H1 (cell line): ENCODE measurements at regions not wholly inside any gene's neighbourhood (a gene's known extent, or its start where the extent isn't known, plus 50 kb on each side); places are given as distances from the start of the nearest gene placed in this dataset.

Source experiments
- CTCF ChIA-PET: fragments of 300-600 bp; sonication (Branson Sonifier 250); formaldehyde crosslinking; loops from one replicate; lab custom pipeline; 2021; ENCODE audit not compliant: partially characterized antibody; lab: Charles Lee
- POLR2A ChIA-PET: fragments of 300-600 bp; sonication (Branson Sonifier 250); formaldehyde crosslinking; loops from one replicate; lab custom pipeline; 2021; ENCODE audit warnings: inconsistent platforms; ENCODE audit not compliant: partially characterized antibody; lab: Charles Lee
- DNase-seq, 2 experiments: peaks; one replicate each; pipeline versions ENCODE4 v3.0.0 to v3.0.0-alpha.2; 2010 to 2022; ENCODE audit warnings: low spot score in 2 of 2, low read depth in 1 of 2, mixed read lengths in 1 of 2
- FAIRE-seq: peaks from 2 replicates; lab custom pipeline; 2011; peaks lifted over from hg19 to GRCh38; lab: Jason Lieb, UNC
- H2AFZ ChIP-seq: 2 replicates; pipeline ENCODE4 v1.8.1; 2012; ENCODE audit warnings: low read length, inconsistent platforms
- H2AK5ac ChIP-seq: 2 replicates; pipeline ENCODE4 v1.6.1; 2013; ENCODE audit warnings: low read depth, low read length
- H2BK120ac ChIP-seq: replicated peaks from 2 replicates; pipeline ENCODE3; 2013; ENCODE audit warnings: low read depth, low read length, inconsistent platforms
- H2BK12ac ChIP-seq: 2 replicates; pipeline ENCODE4 v1.6.1; 2013; ENCODE audit warnings: low read depth, low read length
- H2BK15ac ChIP-seq: 2 replicates; pipeline ENCODE4 v1.6.1; 2013; ENCODE audit warnings: low read length
- H2BK20ac ChIP-seq: 2 replicates; pipeline ENCODE4 v1.6.1; 2013; ENCODE audit warnings: low read length
- H2BK5ac ChIP-seq: 2 replicates; pipeline ENCODE4 v1.6.1; 2013; ENCODE audit warnings: low read depth, low read length
- H3K14ac ChIP-seq: 2 replicates; pipeline ENCODE4 v1.6.1; 2013; ENCODE audit warnings: inconsistent platforms; ENCODE audit not compliant: insufficient read length
- H3K18ac ChIP-seq: 2 replicates; pipeline ENCODE4 v1.6.1; 2013; ENCODE audit warnings: low read length; ENCODE audit errors: extremely low read depth
- H3K23ac ChIP-seq: 2 replicates; pipeline ENCODE4 v1.6.1; 2013; ENCODE audit warnings: inconsistent platforms; ENCODE audit not compliant: insufficient read length
- H3K23me2 ChIP-seq: 2 replicates; pipeline ENCODE4 v1.6.1; 2013; ENCODE audit warnings: low read depth, low read length
- H3K27ac ChIP-seq: 2 replicates; pipeline ENCODE4 v1.6.1; 2011; ENCODE audit warnings: low read depth, low read length, inconsistent platforms
- H3K27me3 ChIP-seq, 4 experiments: replicated peaks in 1 of 4; 1 replicate in 1 of 4; 2 replicates in 3 of 4; pipeline versions ENCODE4 v1.6.1 to v1.8.1; 2011 to 2013; ENCODE audit warnings: low read length in 3 of 4, mild to moderate bottlenecking in 3 of 4, inconsistent platforms in 2 of 4, mixed read lengths in 2 of 4, moderate library complexity in 1 of 4; ENCODE audit not compliant: control insufficient read depth in 3 of 4, insufficient read depth in 3 of 4; ENCODE audit errors: extremely low read depth in 1 of 4
- H3K36me3 ChIP-seq, 4 experiments: 2 replicates each; pipeline versions ENCODE4 v1.6.1 to v1.8.1; 2011 to 2013; ENCODE audit warnings: mild to moderate bottlenecking in 4 of 4, low read length in 3 of 4, moderate library complexity in 2 of 4, control low read depth in 1 of 4, inconsistent platforms in 1 of 4; ENCODE audit not compliant: insufficient read depth in 4 of 4, control insufficient read depth in 2 of 4
- H3K4ac ChIP-seq: replicated peaks from 2 replicates; pipeline ENCODE3; 2013; ENCODE audit warnings: low read length, low read depth, mixed read lengths, inconsistent platforms; ENCODE audit not compliant: insufficient read length
- H3K4me1 ChIP-seq, 4 experiments: replicated peaks in 1 of 4; 1 replicate in 1 of 4; 2 replicates in 3 of 4; pipeline versions ENCODE4 v1.6.1 to v1.8.1; 2011 to 2013; ENCODE audit warnings: low read length in 3 of 4, inconsistent platforms in 2 of 4, mixed read lengths in 1 of 4; ENCODE audit not compliant: insufficient read depth in 4 of 4, control insufficient read depth in 3 of 4
- H3K4me2 ChIP-seq, 2 experiments: 2 replicates each; pipeline versions ENCODE4 v1.6.1 to v1.8.1; 2011 to 2013; ENCODE audit warnings: low read depth in 2 of 2, low read length in 2 of 2, control low read depth in 1 of 2, inconsistent platforms in 1 of 2, mild to moderate bottlenecking in 1 of 2; ENCODE audit not compliant: insufficient read depth in 1 of 2
- H3K4me3 ChIP-seq, 4 experiments: fragments of 200-600, 300-600 bp in 1 of 4; sonication (generic), shearing (Covaris generic), sonication (Bioruptor Twin) in 1 of 4; 2 replicates each; pipeline versions ENCODE4 v1.5.1 to v1.8.1; 2011 to 2016; ENCODE audit warnings: low read length in 4 of 4, low read depth in 3 of 4, control low read depth in 2 of 4, inconsistent platforms in 2 of 4, mild to moderate bottlenecking in 2 of 4, mixed read lengths in 1 of 4, moderate library complexity in 1 of 4; ENCODE audit not compliant: insufficient read depth in 2 of 4; ENCODE audit errors: extremely low read depth in 1 of 4
- H3K56ac ChIP-seq: replicated peaks from 2 replicates; pipeline ENCODE3; 2013; ENCODE audit warnings: low read depth, mild to moderate bottlenecking, mixed read lengths, low read length, inconsistent platforms; ENCODE audit not compliant: insufficient read length
- H3K79me1 ChIP-seq: 2 replicates; pipeline ENCODE4 v1.6.1; 2013; ENCODE audit warnings: low read depth, low read length, control low read depth
- H3K79me2 ChIP-seq, 2 experiments: 2 replicates each; pipeline versions ENCODE4 v1.6.1 to v1.8.1; 2012 to 2013; ENCODE audit warnings: low read length in 2 of 2, mild to moderate bottlenecking in 2 of 2, inconsistent platforms in 1 of 2; ENCODE audit not compliant: insufficient read depth in 2 of 2, control insufficient read depth in 1 of 2
- H3K9ac ChIP-seq, 4 experiments: replicated peaks in 1 of 4; 1 replicate in 1 of 4; 2 replicates in 3 of 4; pipeline versions ENCODE4 v1.6.1 to v1.8.1; 2011 to 2013; ENCODE audit warnings: low read depth in 3 of 4, low read length in 3 of 4, control low read depth in 2 of 4, mild to moderate bottlenecking in 2 of 4, moderate library complexity in 2 of 4, inconsistent platforms in 1 of 4; ENCODE audit errors: extremely low read depth in 1 of 4
- H3K9me3 ChIP-seq, 2 experiments: 2 replicates each; pipeline versions ENCODE4 v1.6.1 to v1.8.1; 2012 to 2013; ENCODE audit warnings: mild to moderate bottlenecking in 2 of 2, moderate library complexity in 2 of 2, control low read depth in 1 of 2, inconsistent platforms in 1 of 2, low read depth in 1 of 2, low read length in 1 of 2, mixed read lengths in 1 of 2; ENCODE audit not compliant: insufficient read depth in 2 of 2
- H4K20me1 ChIP-seq, 2 experiments: replicated peaks in 1 of 2; 2 replicates each; pipeline versions ENCODE3 to v1.8.1; 2011 to 2013; ENCODE audit warnings: inconsistent platforms in 2 of 2, low read length in 2 of 2, mild to moderate bottlenecking in 1 of 2; ENCODE audit not compliant: insufficient read depth in 2 of 2, control insufficient read depth in 1 of 2
- H4K5ac ChIP-seq: 2 replicates; pipeline ENCODE4 v1.6.1; 2013; ENCODE audit warnings: low read length, low read depth, mixed read lengths, inconsistent platforms; ENCODE audit not compliant: insufficient read length
- H4K8ac ChIP-seq: 2 replicates; pipeline ENCODE4 v1.8.0; 2013; ENCODE audit warnings: mild to moderate bottlenecking, moderate library complexity, low read length, inconsistent platforms; ENCODE audit not compliant: insufficient read depth; ENCODE audit errors: extremely low read depth
- H4K91ac ChIP-seq: replicated peaks from 2 replicates; pipeline ENCODE3; 2013; ENCODE audit warnings: low read length, mixed read lengths, inconsistent platforms; ENCODE audit not compliant: insufficient read length
- ASH2L ChIP-seq: fragments of 200-600, 300-600 bp; sonication (generic); IDR thresholded peaks from one replicate; pipeline ENCODE4 v1.7.1; 2017; ENCODE audit warnings: low read length
- CTCF ChIP-seq, 3 experiments: IDR thresholded peaks; 1 replicate in 2 of 3; 2 replicates in 1 of 3; pipeline versions ENCODE4 v1.5.1 to v1.6.1; 2011; ENCODE audit warnings: low read length in 3 of 3, mild to moderate bottlenecking in 3 of 3, inconsistent platforms in 2 of 3, low read depth in 1 of 3, moderate library complexity in 1 of 3; ENCODE audit not compliant: insufficient read depth in 1 of 3; ENCODE audit errors: control extremely low read depth in 1 of 3
- JUND ChIP-seq: IDR thresholded peaks from 2 replicates; pipeline ENCODE4 v1.6.1; 2011; ENCODE audit warnings: mild to moderate bottlenecking, improper control_type of control experiment, low read length
- SP2 ChIP-seq: IDR thresholded peaks from 2 replicates; pipeline ENCODE4 v1.6.1; 2012; ENCODE audit warnings: mild to moderate bottlenecking, low read length, inconsistent platforms
- WGBS, 2 experiments: shearing (Covaris generic) in 1 of 2; methylation state at CpG; one replicate each; pipeline versions ENCODE4 v1.1.6 to v1.1.7; 2013 to 2015; ENCODE audit warnings: low lambda C conversion rate in 2 of 2, mixed read lengths in 2 of 2, inconsistent platforms in 1 of 2, low coverage in 1 of 2, missing lambda C conversion rate in 1 of 2; ENCODE audit not compliant: insufficient replicate concordance in 2 of 2, insufficient coverage in 1 of 2, insufficient read length in 1 of 2; ENCODE audit errors: extremely low coverage in 1 of 2, missing lambda C conversion rate in 1 of 2; 5-methylcytosine and 5-hydroxymethylcytosine counted together

- Histone ChIP-seq H2AK5ac (no peak overlapping the region), H3K79me1 (no peaks in the 10 kb centered on the region), H2BK12ac (no peak overlapping the region), H3K9ac (no peak overlapping the region), H3K27me3 (no peaks in the 10 kb centered on the region), H3K56ac (no peak overlapping the region), H4K20me1 (no peaks in the 10 kb centered on the region), H4K5ac (no peak overlapping the region), H3K79me2 (no peaks in the 10 kb centered on the region), H3K9me3 (peaks cover 0 to 7% of the 10 kb centered on the region in 2 experiments; a peak in 1 of 4 replicates), H2BK120ac (no peak overlapping the region), H3K23me2 (no peaks in the 10 kb centered on the region), H3K4me3 (no peak overlapping the region), H3K36me3 (no peaks in the 10 kb centered on the region; a peak in 1 of 8 replicates), H3K27ac (no peak overlapping the region), H3K23ac (no peak overlapping the region), H4K8ac (no peak overlapping the region), H2BK5ac (no peak overlapping the region), H3K4ac (no peak overlapping the region), H4K91ac (no peak overlapping the region), H3K18ac (no peak overlapping the region), H3K4me2 (no peak overlapping the region), H2BK15ac (no peak overlapping the region), H2AFZ (no peak overlapping the region), H3K4me1 (no peaks in the 10 kb centered on the region), H2BK20ac (no peak overlapping the region), H3K14ac (no peak overlapping the region)
- POLR2A ChIA-PET: no interaction called here
- no peak for FAIRE-seq
- CTCF ChIA-PET: interaction anchor here (1.3 kb wide), 1 partner anchor 30 kb away, joined by 3 read pairs; no protein-coding TSS in a partner anchor
- no peak for DNase-seq
- WGBS, 2 experiments: 94% methylated on average over 10 of the region's 30 CpGs; no CpG with 5 or more reads in 1 of the 2 experiments
- no peak for TF ChIP-seq JUND
- no peak for TF ChIP-seq ASH2L
- TF ChIP-seq SP2: no peak
- no peak for TF ChIP-seq CTCF (IDR thresholded peaks at IDR 0.05; ENCODE audit: control extremely low read depth in 1 of 3, insufficient read depth in 1 of 3, low read depth in 1 of 3, low read length in 3 of 3)
Measured at GRCh38 chr3:162710332-162711112, 1213.9 kb downstream of the OTOL1 start.
